ENCODE measurements at regions not wholly inside any gene's neighbourhood (a gene's known extent, or its start where the extent isn't known, plus 50 kb on each side); places are given as distances from the start of the nearest gene placed in this dataset.

- intact Hi-C loops (cut with DNase I), result no loop called here
- no peaks in the 10 kb centered on the region for H3K27me3 ChIP-seq
- ATAC-seq, result no peak
- no peaks in the 10 kb centered on the region for H3K4me1 ChIP-seq
- H3K27ac ChIP-seq, result no peak overlapping the region
- H3K9me3 ChIP-seq, result no peaks in the 10 kb centered on the region
- no peak for FAIRE-seq
- no peaks in the 10 kb centered on the region for H3K36me3 ChIP-seq
- TF ChIP-seq CTCF (IDR thresholded peaks at IDR 0.05), result no peak
- 52 to 64% methylated on average over 1 of the region's 1 CpG for WGBS, 2 donors
- DNase-seq, result no peak
- no peak overlapping the region for H3K4me3 ChIP-seq
Measured at GRCh38 chr1:72547412-72547811, 265.1 kb upstream of the NEGR1 start.

- Histone ChIP-seq H3K9me3 (no peaks in the 10 kb centered on the region), H3K4me3 (no peak overlapping the region), H3K4me1 (no peaks in the 10 kb centered on the region), H3K27ac (no peak overlapping the region), H3K27me3 (no peaks in the 10 kb centered on the region), H3K36me3 (no peaks in the 10 kb centered on the region)
- 47 to 58% methylated on average over 4 of the region's 4 CpGs for WGBS, 2 donors
- no peak for FAIRE-seq
- DNase-seq, result no peak
- intact Hi-C loops (cut with DNase I), result no loop called here
- TF ChIP-seq CTCF (IDR thresholded peaks at IDR 0.05), result no peak
- no peak for ATAC-seq
Measured at GRCh38 chr1:72540674-72541073, 258.3 kb upstream of the NEGR1 start.

GRCh38 chr1:72535470-72535869 is 253.1 kb upstream of the NEGR1 start:
- no peaks in the 10 kb centered on the region for H3K36me3 ChIP-seq
- intact Hi-C loops (cut with DNase I), result no loop called here
- no peaks in the 10 kb centered on the region for H3K9me3 ChIP-seq
- WGBS, 2 donors, result 55 to 74% methylated on average over 2 of the region's 2 CpGs
- FAIRE-seq (no peak), ATAC-seq (no peak), DNase-seq (no peak)
- no peak for TF ChIP-seq CTCF (IDR thresholded peaks at IDR 0.05)
- no peaks in the 10 kb centered on the region for H3K27me3 ChIP-seq
- no peak overlapping the region for H3K4me3 ChIP-seq
- H3K27ac ChIP-seq, result no peak overlapping the region
- no peaks in the 10 kb centered on the region for H3K4me1 ChIP-seq

- Histone ChIP-seq H3K36me3 (no peaks in the 10 kb centered on the region), H3K4me3 (no peak overlapping the region), H3K27ac (no peak overlapping the region), H3K4me1 (no peaks in the 10 kb centered on the region), H3K9me3 (no peaks in the 10 kb centered on the region), H3K27me3 (no peaks in the 10 kb centered on the region)
- intact Hi-C loops (cut with DNase I), result no loop called here
- whole genome bisulfite sequencing, 2 donors, result 88 to 92% methylated on average over 1 of the region's 1 CpG
- FAIRE-seq (no peak), DNase-seq (no peak), ATAC-seq (no peak)
- TF ChIP-seq CTCF (IDR thresholded peaks at IDR 0.05), result no peak
Measured at GRCh38 chr1:72530646-72531045, 248.3 kb upstream of the NEGR1 start.

GRCh38 chr1:72526926-72527325 is 244.6 kb upstream of the NEGR1 start:
- no peak for ATAC-seq
- no peak overlapping the region for H3K4me3 ChIP-seq
- no peaks in the 10 kb centered on the region for H3K27me3 ChIP-seq
- no peak for DNase-seq
- H3K27ac ChIP-seq, result no peak overlapping the region
- no peaks in the 10 kb centered on the region for H3K4me1 ChIP-seq
- FAIRE-seq, result no peak
- H3K36me3 ChIP-seq, result no peaks in the 10 kb centered on the region
- H3K9me3 ChIP-seq, result no peaks in the 10 kb centered on the region
- 68 to 80% methylated on average over 4 of the region's 4 CpGs for WGBS, 2 donors
- no peak for TF ChIP-seq CTCF (IDR thresholded peaks at IDR 0.05)
- intact Hi-C loops (cut with DNase I), result no loop called here

All from pancreas (tissue), 10 donors.